AG20443 (cell line): ENCODE measurements at regions not wholly inside any gene's neighbourhood (a gene's known extent, or its start where the extent isn't known, plus 50 kb on each side); places are given as distances from the start of the nearest gene placed in this dataset.

ENCODE experiments used
- DNase-seq: peaks from one replicate; pipeline ENCODE4 v3.0.0; 2012; ENCODE audit warnings: low spot score, mixed read lengths

- no peak for DNase-seq
Observed at GRCh38 chr2:7722212-7722910, 805.1 kb downstream of the RNF144A start.

GRCh38 chr2:7724336-7724735 is 807.1 kb downstream of the RNF144A start:
- no peak for DNase-seq

- DNase-seq, result no peak
Observed at GRCh38 chr2:7725171-7725849, 808.1 kb downstream of the RNF144A start.

GRCh38 chr2:7725850-7726242 is 808.6 kb downstream of the RNF144A start:
- no peak for DNase-seq

- no peak for DNase-seq
Observed at GRCh38 chr2:7726989-7727388, 809.8 kb downstream of the RNF144A start.

GRCh38 chr2:7728388-7728787 is 811.2 kb downstream of the RNF144A start:
- no peak for DNase-seq

GRCh38 chr2:7730449-7730848 is 813.2 kb downstream of the RNF144A start:
- no peak for DNase-seq

- no peak for DNase-seq
Observed at GRCh38 chr2:7730990-7731389, 813.8 kb downstream of the RNF144A start.

GRCh38 chr2:7732497-7732896 is 815.3 kb downstream of the RNF144A start:
- no peak for DNase-seq

GRCh38 chr2:7736646-7737305 is 819.6 kb downstream of the RNF144A start:
- DNase-seq, result peak; percentile 48

- peak; percentile 29 for DNase-seq
Observed at GRCh38 chr2:7738596-7738995, 821.4 kb downstream of the RNF144A start.

GRCh38 chr2:7740114-7740513 is 822.9 kb downstream of the RNF144A start:
- DNase-seq, result no peak

- no peak for DNase-seq
Observed at GRCh38 chr2:7742301-7742700, 825.1 kb downstream of the RNF144A start.

- DNase-seq, result no peak
Observed at GRCh38 chr2:7744827-7745226, 827.6 kb downstream of the RNF144A start.

- DNase-seq, result peak; percentile 42
Observed at GRCh38 chr2:7745369-7745768, 828.2 kb downstream of the RNF144A start.

GRCh38 chr2:7748717-7749415 is 831.7 kb downstream of the RNF144A start:
- DNase-seq, result no peak

GRCh38 chr2:7749895-7750559 is 832.8 kb downstream of the RNF144A start:
- no peak for DNase-seq

- DNase-seq, result no peak
Observed at GRCh38 chr2:7752291-7752690, 835.1 kb downstream of the RNF144A start.

GRCh38 chr2:7753777-7754176 is 836.6 kb downstream of the RNF144A start:
- no peak for DNase-seq

- no peak for DNase-seq
Observed at GRCh38 chr2:7755879-7756278, 838.7 kb downstream of the RNF144A start.

- DNase-seq, result peak; percentile 61
Observed at GRCh38 chr2:7758073-7758759, 841.0 kb downstream of the RNF144A start.
